ENCODE measurements at regions not wholly inside any gene's neighbourhood (a gene's known extent, or its start where the extent isn't known, plus 50 kb on each side); places are given as distances from the start of the nearest gene placed in this dataset.
A peak's percentile ranks its signal among the peaks of the same experiment; 100 is the strongest.

DNA sequence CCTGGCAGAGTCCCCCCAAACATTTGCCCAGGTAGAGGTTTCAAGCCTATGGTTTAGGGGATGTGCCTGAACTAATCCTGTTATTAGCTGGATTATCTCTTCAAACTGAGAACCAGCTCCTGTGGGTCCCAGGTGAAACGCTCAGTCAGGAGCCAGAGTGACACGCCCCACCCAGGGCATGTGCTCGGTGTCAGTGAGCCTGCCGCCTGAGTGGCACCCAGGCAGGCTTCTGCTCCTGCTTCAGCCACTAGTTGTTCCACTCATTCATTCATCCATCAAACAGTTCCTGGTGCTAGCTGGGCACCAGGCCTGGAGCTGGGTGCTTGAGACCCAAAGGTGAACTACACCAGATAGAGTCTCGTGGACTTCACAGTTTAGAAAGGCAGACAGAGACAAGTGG is 129.4 kb upstream of the PITX1 start:
- H3K9me3 ChIP-seq = no peaks in the 10 kb centered on the region
- peak in 1 of 2 donors; percentile 62 for DNase-seq (ENCODE audit: extremely low spot score in 2 of 2)
- no peaks in the 10 kb centered on the region for H3K4me1 ChIP-seq
- H3K27ac ChIP-seq = no peak overlapping the region
- intact Hi-C loops (cut with DNase I) = no loop called here
- H3K27me3 ChIP-seq = no peaks in the 10 kb centered on the region
- no peaks in the 10 kb centered on the region for H3K36me3 ChIP-seq
- H3K4me3 ChIP-seq = no peak overlapping the region
- TF ChIP-seq, protein P1, sequence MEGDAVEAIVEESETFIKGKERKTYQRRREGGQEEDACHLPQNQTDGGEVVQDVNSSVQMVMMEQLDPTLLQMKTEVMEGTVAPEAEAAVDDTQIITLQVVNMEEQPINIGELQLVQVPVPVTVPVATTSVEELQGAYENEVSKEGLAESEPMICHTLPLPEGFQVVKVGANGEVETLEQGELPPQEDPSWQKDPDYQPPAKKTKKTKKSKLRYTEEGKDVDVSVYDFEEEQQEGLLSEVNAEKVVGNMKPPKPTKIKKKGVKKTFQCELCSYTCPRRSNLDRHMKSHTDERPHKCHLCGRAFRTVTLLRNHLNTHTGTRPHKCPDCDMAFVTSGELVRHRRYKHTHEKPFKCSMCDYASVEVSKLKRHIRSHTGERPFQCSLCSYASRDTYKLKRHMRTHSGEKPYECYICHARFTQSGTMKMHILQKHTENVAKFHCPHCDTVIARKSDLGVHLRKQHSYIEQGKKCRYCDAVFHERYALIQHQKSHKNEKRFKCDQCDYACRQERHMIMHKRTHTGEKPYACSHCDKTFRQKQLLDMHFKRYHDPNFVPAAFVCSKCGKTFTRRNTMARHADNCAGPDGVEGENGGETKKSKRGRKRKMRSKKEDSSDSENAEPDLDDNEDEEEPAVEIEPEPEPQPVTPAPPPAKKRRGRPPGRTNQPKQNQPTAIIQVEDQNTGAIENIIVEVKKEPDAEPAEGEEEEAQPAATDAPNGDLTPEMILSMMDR (IDR thresholded peaks at IDR 0.05) = no peak
- TF ChIP-seq POLR2A (IDR thresholded peaks at IDR 0.05) = no peak
- no peak for TF ChIP-seq POLR2AphosphoS5 (IDR thresholded peaks at IDR 0.05; ENCODE audit: insufficient read depth in 1 of 2, low read depth in 1 of 2)

DNA sequence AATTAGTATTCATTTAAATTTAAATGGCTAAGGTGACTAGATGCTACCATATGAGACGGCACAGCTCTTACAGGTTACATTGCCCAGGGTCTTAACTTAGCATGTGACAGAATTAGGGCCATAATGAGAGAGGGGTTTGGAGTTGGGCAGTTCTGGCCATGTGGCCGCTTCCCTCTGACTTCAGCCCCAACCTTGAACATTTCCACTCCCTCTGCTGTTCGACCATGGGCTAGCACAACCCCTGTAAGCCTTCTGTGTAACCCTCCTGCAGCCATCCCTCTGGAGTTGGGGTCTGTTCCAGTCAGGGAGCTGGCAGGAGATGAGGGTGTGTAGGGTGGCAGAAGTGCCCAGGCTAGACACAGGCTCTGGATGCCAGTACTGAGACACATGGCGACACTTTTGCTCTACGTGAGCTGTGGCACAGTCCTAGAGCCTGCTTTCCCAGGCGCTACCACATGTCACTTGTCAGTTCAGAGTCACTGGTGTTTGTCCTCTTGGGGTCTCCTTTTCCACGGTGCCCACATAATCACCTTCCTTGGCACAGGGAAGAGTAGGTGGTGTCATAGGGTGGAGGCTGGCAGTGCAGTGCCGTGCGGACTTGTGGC is 128.7 kb upstream of the PITX1 start:
- no peak overlapping the region for H3K27ac ChIP-seq
- no peak overlapping the region for H3K4me3 ChIP-seq
- no peak for TF ChIP-seq POLR2AphosphoS5 (IDR thresholded peaks at IDR 0.05; ENCODE audit: insufficient read depth in 1 of 2, low read depth in 1 of 2)
- TF ChIP-seq POLR2A (IDR thresholded peaks at IDR 0.05) = no peak
- TF ChIP-seq, protein P1 (IDR thresholded peaks at IDR 0.05) = no peak
- H3K9me3 ChIP-seq = no peaks in the 10 kb centered on the region
- DNase-seq (ENCODE audit: extremely low spot score in 2 of 2) = no peak
- H3K27me3 ChIP-seq = no peaks in the 10 kb centered on the region
- H3K4me1 ChIP-seq = no peaks in the 10 kb centered on the region
- H3K36me3 ChIP-seq = no peaks in the 10 kb centered on the region
- intact Hi-C loops (cut with DNase I) = no loop called here

DNA sequence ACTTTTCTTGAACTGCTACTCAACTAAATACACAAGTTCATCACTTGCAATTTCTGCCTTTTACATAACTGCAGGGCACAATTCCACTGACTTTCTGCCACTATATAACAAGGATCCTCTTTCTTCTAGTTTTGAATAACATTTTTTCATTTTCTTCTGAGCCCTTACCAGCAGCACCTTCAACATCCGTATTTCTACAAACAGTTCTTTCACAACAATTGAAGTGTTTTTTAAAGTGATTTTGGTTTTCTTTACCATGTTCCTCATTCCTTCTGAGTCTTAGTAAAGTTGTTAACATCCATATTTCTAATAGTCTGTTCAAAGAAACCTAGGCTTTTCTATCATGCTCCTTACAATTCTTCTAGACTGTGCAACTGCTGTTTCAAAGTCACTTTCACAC is 127.2 kb upstream of the PITX1 start:
- Histone ChIP-seq H3K27ac (no peak overlapping the region), H3K4me1 (no peaks in the 10 kb centered on the region), H3K36me3 (no peaks in the 10 kb centered on the region), H3K9me3 (no peaks in the 10 kb centered on the region), H3K27me3 (no peaks in the 10 kb centered on the region), H3K4me3 (no peak overlapping the region)
- no peak for DNase-seq (ENCODE audit: extremely low spot score in 2 of 2)
- TF ChIP-seq, protein P1 (IDR thresholded peaks at IDR 0.05) = no peak
- TF ChIP-seq POLR2AphosphoS5 (IDR thresholded peaks at IDR 0.05; ENCODE audit: insufficient read depth in 1 of 2, low read depth in 1 of 2) (no peak), POLR2A (IDR thresholded peaks at IDR 0.05) (no peak)
- intact Hi-C loops (cut with DNase I) = no loop called here

DNA sequence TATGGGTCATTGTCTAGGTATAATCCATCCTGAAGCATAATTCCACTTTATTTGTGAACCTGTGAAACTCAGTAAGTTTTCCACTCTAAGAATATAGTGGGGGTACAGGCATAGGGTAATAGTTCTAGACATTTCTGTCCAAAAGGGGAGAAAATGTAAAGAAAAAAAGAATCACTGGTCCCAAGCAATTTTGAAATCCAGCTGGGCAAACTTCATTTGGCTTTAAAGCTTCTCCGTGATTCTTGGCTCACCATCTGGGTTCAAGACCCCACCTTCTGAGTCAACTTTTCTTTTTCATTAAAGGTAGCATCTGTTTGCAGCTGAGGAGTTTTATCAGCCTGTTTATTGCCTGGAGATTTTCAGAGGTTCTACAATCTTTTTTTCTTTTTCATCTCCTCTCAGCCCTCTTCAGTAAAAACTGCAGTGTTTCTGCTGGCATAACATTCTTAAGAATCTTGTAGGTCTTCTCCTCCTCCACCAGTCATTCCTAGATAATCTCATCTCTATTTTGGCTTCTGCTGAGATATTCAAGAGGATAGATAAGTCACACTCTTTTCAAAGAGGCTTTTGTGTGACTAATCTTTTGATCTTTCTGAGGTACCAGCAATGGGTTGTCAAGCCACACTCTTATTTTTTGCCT is 126.1 kb upstream of the PITX1 start:
- no peak overlapping the region for H3K27ac ChIP-seq
- intact Hi-C loops (cut with DNase I) = no loop called here
- H3K4me3 ChIP-seq = no peak overlapping the region
- TF ChIP-seq POLR2AphosphoS5 (IDR thresholded peaks at IDR 0.05; ENCODE audit: insufficient read depth in 1 of 2, low read depth in 1 of 2) (no peak), POLR2A (IDR thresholded peaks at IDR 0.05) (no peak)
- TF ChIP-seq, protein P1 (IDR thresholded peaks at IDR 0.05) = no peak
- H3K27me3 ChIP-seq = no peaks in the 10 kb centered on the region
- DNase-seq (ENCODE audit: extremely low spot score in 2 of 2) = no peak
- H3K36me3 ChIP-seq = no peaks in the 10 kb centered on the region
- no peaks in the 10 kb centered on the region for H3K9me3 ChIP-seq
- H3K4me1 ChIP-seq = peaks cover 4% of the 10 kb centered on the region

DNA sequence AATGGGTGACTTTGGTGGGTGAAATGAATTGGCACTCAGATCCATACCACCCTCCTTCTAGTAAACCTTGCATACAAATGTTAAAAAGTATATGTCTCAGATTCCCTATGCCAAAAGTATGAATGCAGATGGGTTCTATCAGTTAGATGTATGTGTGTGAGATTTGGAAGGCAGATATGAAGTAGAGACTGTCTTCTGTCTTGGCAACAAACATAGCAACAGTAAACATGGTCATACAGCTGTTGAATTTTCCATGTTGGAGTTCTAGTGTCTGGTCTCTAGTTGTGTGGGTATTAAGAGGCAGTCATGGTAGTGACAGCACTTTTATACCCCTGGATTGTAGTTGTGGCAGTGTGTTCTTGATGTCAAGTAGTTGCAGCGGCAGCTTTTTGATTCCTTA is 125.6 kb upstream of the PITX1 start:
- Histone ChIP-seq H3K27me3 (no peaks in the 10 kb centered on the region), H3K9me3 (no peaks in the 10 kb centered on the region), H3K36me3 (no peaks in the 10 kb centered on the region), H3K27ac (no peak overlapping the region), H3K4me3 (no peak overlapping the region), H3K4me1 (peaks cover 4% of the 10 kb centered on the region)
- no peak for DNase-seq (ENCODE audit: extremely low spot score in 2 of 2)
- TF ChIP-seq, protein P1 (IDR thresholded peaks at IDR 0.05) = no peak
- TF ChIP-seq POLR2A (IDR thresholded peaks at IDR 0.05) (no peak), POLR2AphosphoS5 (IDR thresholded peaks at IDR 0.05; ENCODE audit: insufficient read depth in 1 of 2, low read depth in 1 of 2) (no peak)
- intact Hi-C loops (cut with DNase I) = no loop called here

Measured in vagina (tissue), 2 donors.